Activated T-cell treated with anti-CD3 and anti-CD28 coated beads, Interleukin-2, amount 50 U/mL, for 72 hours (primary cell): ENCODE measurements at regions not wholly inside any gene's neighbourhood (a gene's known extent, or its start where the extent isn't known, plus 50 kb on each side); places are given as distances from the start of the nearest gene placed in this dataset.

Source experiments
- ATAC-seq, 2 donors: fragments of 150-1000 bp; cut with Tn5 transposase; replicated peaks in 1 of 2; 2 replicates each; pipeline ENCODE4 v1.10.0; 2021; ENCODE audit warnings: moderate library complexity in 2 of 2, mild to moderate bottlenecking in 1 of 2
- DNase-seq, 2 donors: peaks; one replicate each; pipeline ENCODE4 v3.0.0; 2021 to 2022; ENCODE audit warnings: mixed read lengths in 1 of 2
- H3K27ac Mint-ChIP-seq: one replicate; pipeline ENCODE4 v1.8.0; 2022; ENCODE audit warnings: mild to moderate bottlenecking, moderate library complexity, mixed read lengths
- H3K27me3 Mint-ChIP-seq: one replicate; pipeline ENCODE4 v1.8.0; 2022; ENCODE audit warnings: low read depth, mixed read lengths
- H3K36me3 Mint-ChIP-seq, 2 donors: one replicate each; pipeline ENCODE4 v1.8.0; 2022; ENCODE audit warnings: mixed read lengths in 2 of 2, mild to moderate bottlenecking in 1 of 2; ENCODE audit not compliant: insufficient read depth in 2 of 2
- H3K4me1 Mint-ChIP-seq: one replicate; pipeline ENCODE4 v1.8.0; 2022; ENCODE audit warnings: low read depth, mixed read lengths
- H3K4me3 Mint-ChIP-seq, 2 donors: one replicate each; pipeline ENCODE4 v1.8.0; 2022; ENCODE audit warnings: mild to moderate bottlenecking in 2 of 2, mixed read lengths in 2 of 2, moderate library complexity in 2 of 2
- H3K9me3 Mint-ChIP-seq, 2 donors: one replicate each; pipeline ENCODE4 v1.8.0; 2022; ENCODE audit warnings: mixed read lengths in 2 of 2

GRCh38 chr3:94285872-94286271 is 223.0 kb downstream of the NSUN3 start:
- ATAC-seq (no peak), DNase-seq (no peak)
- no peak overlapping the region for H3K27ac Mint-ChIP-seq
- no peaks in the 10 kb centered on the region for H3K36me3 Mint-ChIP-seq
- peaks cover 0 to 2% of the 10 kb centered on the region in 2 donors for H3K9me3 Mint-ChIP-seq
- no peaks in the 10 kb centered on the region for H3K27me3 Mint-ChIP-seq
- H3K4me3 Mint-ChIP-seq, result no peak overlapping the region
- H3K4me1 Mint-ChIP-seq, result no peaks in the 10 kb centered on the region

GRCh38 chr3:94291686-94292085 is 228.8 kb downstream of the NSUN3 start:
- H3K9me3 Mint-ChIP-seq, result no peaks in the 10 kb centered on the region
- ATAC-seq, result no peak
- no peaks in the 10 kb centered on the region for H3K27me3 Mint-ChIP-seq
- no peak overlapping the region for H3K27ac Mint-ChIP-seq
- H3K4me3 Mint-ChIP-seq, result no peak overlapping the region
- no peak for DNase-seq
- H3K36me3 Mint-ChIP-seq, result no peaks in the 10 kb centered on the region
- no peaks in the 10 kb centered on the region for H3K4me1 Mint-ChIP-seq

GRCh38 chr3:94292151-94292550 is 229.3 kb downstream of the NSUN3 start:
- H3K36me3 Mint-ChIP-seq, result no peaks in the 10 kb centered on the region
- no peak overlapping the region for H3K27ac Mint-ChIP-seq
- H3K4me1 Mint-ChIP-seq, result no peaks in the 10 kb centered on the region
- no peak overlapping the region for H3K4me3 Mint-ChIP-seq
- H3K27me3 Mint-ChIP-seq, result no peaks in the 10 kb centered on the region
- no peaks in the 10 kb centered on the region for H3K9me3 Mint-ChIP-seq
- DNase-seq (no peak), ATAC-seq (no peak)

GRCh38 chr3:94293793-94294195 is 230.9 kb downstream of the NSUN3 start:
- H3K27ac Mint-ChIP-seq, result no peak overlapping the region
- no peaks in the 10 kb centered on the region for H3K27me3 Mint-ChIP-seq
- H3K4me3 Mint-ChIP-seq, result no peak overlapping the region
- ATAC-seq, result no peak
- H3K4me1 Mint-ChIP-seq, result no peaks in the 10 kb centered on the region
- H3K9me3 Mint-ChIP-seq, result no peaks in the 10 kb centered on the region
- no peaks in the 10 kb centered on the region for H3K36me3 Mint-ChIP-seq
- DNase-seq, result no peak

- no peak for DNase-seq
- H3K27me3 Mint-ChIP-seq, result no peaks in the 10 kb centered on the region
- no peaks in the 10 kb centered on the region for H3K4me1 Mint-ChIP-seq
- no peaks in the 10 kb centered on the region for H3K36me3 Mint-ChIP-seq
- H3K9me3 Mint-ChIP-seq, result no peaks in the 10 kb centered on the region
- ATAC-seq, result no peak
- no peak overlapping the region for H3K4me3 Mint-ChIP-seq
- H3K27ac Mint-ChIP-seq, result no peak overlapping the region
Observed at GRCh38 chr3:94294806-94295205, 231.9 kb downstream of the NSUN3 start.

- no peak for ATAC-seq
- H3K4me1 Mint-ChIP-seq, result no peaks in the 10 kb centered on the region
Observed at GRCh38 chr3:94299716-94300115, 236.9 kb downstream of the NSUN3 start.

GRCh38 chr3:94301366-94301765 is 238.5 kb downstream of the NSUN3 start:
- no peaks in the 10 kb centered on the region for H3K9me3 Mint-ChIP-seq
- DNase-seq, result no peak
- no peaks in the 10 kb centered on the region for H3K4me1 Mint-ChIP-seq
- H3K36me3 Mint-ChIP-seq, result no peaks in the 10 kb centered on the region
- ATAC-seq, result no peak
- no peak overlapping the region for H3K4me3 Mint-ChIP-seq
- no peak overlapping the region for H3K27ac Mint-ChIP-seq
- no peaks in the 10 kb centered on the region for H3K27me3 Mint-ChIP-seq

More at GRCh38 chr3:94299716-94300115, 236.9 kb downstream of the NSUN3 start:
- DNase-seq, result no peak
- Mint-ChIP-seq H3K4me3 (no peak overlapping the region), H3K27me3 (no peaks in the 10 kb centered on the region), H3K9me3 (no peaks in the 10 kb centered on the region), H3K27ac (no peak overlapping the region), H3K36me3 (no peaks in the 10 kb centered on the region)

- ATAC-seq (no peak), DNase-seq (no peak)
- no peaks in the 10 kb centered on the region for H3K36me3 Mint-ChIP-seq
- H3K27ac Mint-ChIP-seq, result no peak overlapping the region
- H3K4me1 Mint-ChIP-seq, result no peaks in the 10 kb centered on the region
- no peaks in the 10 kb centered on the region for H3K9me3 Mint-ChIP-seq
- no peaks in the 10 kb centered on the region for H3K27me3 Mint-ChIP-seq
- no peak overlapping the region for H3K4me3 Mint-ChIP-seq
Observed at GRCh38 chr3:94303266-94303665, 240.4 kb downstream of the NSUN3 start.

- ATAC-seq, result no peak
- H3K27me3 Mint-ChIP-seq, result no peaks in the 10 kb centered on the region
- no peak overlapping the region for H3K27ac Mint-ChIP-seq
- H3K4me3 Mint-ChIP-seq, result no peak overlapping the region
- no peak for DNase-seq
- no peaks in the 10 kb centered on the region for H3K4me1 Mint-ChIP-seq
- H3K9me3 Mint-ChIP-seq, result no peaks in the 10 kb centered on the region
- H3K36me3 Mint-ChIP-seq, result no peaks in the 10 kb centered on the region
Observed at GRCh38 chr3:94303897-94304296, 241.0 kb downstream of the NSUN3 start.

GRCh38 chr3:94304954-94305353 is 242.1 kb downstream of the NSUN3 start:
- Mint-ChIP-seq H3K4me1 (no peaks in the 10 kb centered on the region), H3K9me3 (no peaks in the 10 kb centered on the region), H3K27ac (no peak overlapping the region), H3K27me3 (no peaks in the 10 kb centered on the region), H3K4me3 (no peak overlapping the region), H3K36me3 (no peaks in the 10 kb centered on the region)
- DNase-seq, result no peak
- ATAC-seq, result no peak

GRCh38 chr3:94305835-94306611 is 243.2 kb downstream of the NSUN3 start:
- Mint-ChIP-seq H3K36me3 (no peaks in the 10 kb centered on the region), H3K27ac (no peak overlapping the region), H3K4me3 (no peak overlapping the region), H3K9me3 (no peaks in the 10 kb centered on the region), H3K27me3 (no peaks in the 10 kb centered on the region), H3K4me1 (no peaks in the 10 kb centered on the region)
- ATAC-seq (no peak), DNase-seq (no peak)

- H3K4me1 Mint-ChIP-seq, result no peaks in the 10 kb centered on the region
- H3K27ac Mint-ChIP-seq, result no peak overlapping the region
- H3K36me3 Mint-ChIP-seq, result no peaks in the 10 kb centered on the region
- no peak for ATAC-seq
- DNase-seq, result no peak
- no peaks in the 10 kb centered on the region for H3K9me3 Mint-ChIP-seq
- no peak overlapping the region for H3K4me3 Mint-ChIP-seq
- no peaks in the 10 kb centered on the region for H3K27me3 Mint-ChIP-seq
Observed at GRCh38 chr3:94307588-94307987, 244.7 kb downstream of the NSUN3 start.

GRCh38 chr3:94308767-94309166 is 245.9 kb downstream of the NSUN3 start:
- H3K9me3 Mint-ChIP-seq, result no peaks in the 10 kb centered on the region
- H3K4me3 Mint-ChIP-seq, result no peak overlapping the region
- no peak overlapping the region for H3K27ac Mint-ChIP-seq
- ATAC-seq (no peak), DNase-seq (no peak)
- no peaks in the 10 kb centered on the region for H3K27me3 Mint-ChIP-seq
- no peaks in the 10 kb centered on the region for H3K36me3 Mint-ChIP-seq
- H3K4me1 Mint-ChIP-seq, result no peaks in the 10 kb centered on the region
